BE2C (cell line): ENCODE measurements at regions not wholly inside any gene's neighbourhood (a gene's known extent, or its start where the extent isn't known, plus 50 kb on each side); places are given as distances from the start of the nearest gene placed in this dataset.
A peak's percentile ranks its signal among the peaks of the same experiment; 100 is the strongest.

Experiments used
- DNase-seq: peaks from one replicate; pipeline ENCODE4 v3.0.0-alpha.2; 2020
- H3K27me3 ChIP-seq: fragments of 250-450 bp; sonication (Bioruptor Pico); 2 replicates; pipeline ENCODE4 v1.5.1; 2020; ENCODE audit warnings: mild to moderate bottlenecking
- H3K36me3 ChIP-seq: fragments of 250-450 bp; sonication (Bioruptor Pico); 2 replicates; pipeline ENCODE4 v1.5.1; 2020; ENCODE audit warnings: mild to moderate bottlenecking
- H3K4me1 ChIP-seq: fragments of 250-450 bp; sonication (Bioruptor Pico); 2 replicates; pipeline ENCODE4 v1.5.1; 2020
- H3K4me3 ChIP-seq: 2 replicates; pipeline ENCODE4 v1.5.1; 2011; ENCODE audit warnings: low read depth, low read length
- H3K9me3 ChIP-seq: fragments of 250-450 bp; sonication (Bioruptor Pico); 2 replicates; pipeline ENCODE4 v1.5.1; 2020
- TF ChIP-seq, protein P1 (sequence below): IDR thresholded peaks from 2 replicates; pipeline ENCODE4 v1.5.1; 2012; ENCODE audit warnings: mild to moderate bottlenecking, low read depth, low read length

GRCh38 chr1:213679153-213679552 is 308.6 kb upstream of the PROX1 start:
- no peak for DNase-seq
- no peaks in the 10 kb centered on the region for H3K4me1 ChIP-seq
- H3K27me3 ChIP-seq = no peaks in the 10 kb centered on the region
- H3K9me3 ChIP-seq = no peaks in the 10 kb centered on the region
- no peak overlapping the region for H3K4me3 ChIP-seq
- TF ChIP-seq, protein P1, sequence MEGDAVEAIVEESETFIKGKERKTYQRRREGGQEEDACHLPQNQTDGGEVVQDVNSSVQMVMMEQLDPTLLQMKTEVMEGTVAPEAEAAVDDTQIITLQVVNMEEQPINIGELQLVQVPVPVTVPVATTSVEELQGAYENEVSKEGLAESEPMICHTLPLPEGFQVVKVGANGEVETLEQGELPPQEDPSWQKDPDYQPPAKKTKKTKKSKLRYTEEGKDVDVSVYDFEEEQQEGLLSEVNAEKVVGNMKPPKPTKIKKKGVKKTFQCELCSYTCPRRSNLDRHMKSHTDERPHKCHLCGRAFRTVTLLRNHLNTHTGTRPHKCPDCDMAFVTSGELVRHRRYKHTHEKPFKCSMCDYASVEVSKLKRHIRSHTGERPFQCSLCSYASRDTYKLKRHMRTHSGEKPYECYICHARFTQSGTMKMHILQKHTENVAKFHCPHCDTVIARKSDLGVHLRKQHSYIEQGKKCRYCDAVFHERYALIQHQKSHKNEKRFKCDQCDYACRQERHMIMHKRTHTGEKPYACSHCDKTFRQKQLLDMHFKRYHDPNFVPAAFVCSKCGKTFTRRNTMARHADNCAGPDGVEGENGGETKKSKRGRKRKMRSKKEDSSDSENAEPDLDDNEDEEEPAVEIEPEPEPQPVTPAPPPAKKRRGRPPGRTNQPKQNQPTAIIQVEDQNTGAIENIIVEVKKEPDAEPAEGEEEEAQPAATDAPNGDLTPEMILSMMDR = no peak
- no peaks in the 10 kb centered on the region for H3K36me3 ChIP-seq

DNA sequence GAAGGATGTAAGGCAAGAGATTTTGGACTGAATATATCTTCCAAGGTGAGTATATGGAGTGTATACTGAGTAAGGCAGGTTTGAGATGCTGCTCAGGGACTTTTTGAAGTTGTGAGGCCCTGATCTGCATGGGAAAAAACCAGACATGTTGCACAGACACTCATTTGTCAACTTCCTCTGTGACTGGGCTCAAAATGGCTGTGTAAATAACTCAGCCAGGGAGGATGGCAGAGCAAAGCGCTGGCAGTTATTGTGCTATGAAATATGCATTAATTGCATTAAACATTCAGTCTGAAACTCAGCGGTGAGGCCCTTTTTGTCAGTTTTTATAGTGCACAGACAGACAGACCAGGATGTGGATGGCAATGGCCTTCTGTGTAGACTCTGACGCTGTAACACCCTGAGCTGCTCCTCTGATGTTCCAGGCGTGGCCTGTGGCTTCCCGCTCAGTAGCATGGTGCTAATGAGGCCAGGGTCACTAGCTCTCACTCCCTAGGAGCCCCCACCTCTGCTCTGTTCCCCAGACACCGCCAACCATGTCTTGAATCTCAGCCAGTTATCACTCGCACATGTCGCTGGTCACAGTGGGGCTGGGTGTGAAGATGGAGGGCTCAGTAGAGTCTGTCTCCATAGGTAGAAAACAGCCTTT is 307.0 kb upstream of the PROX1 start:
- TF ChIP-seq, protein P1 = no peak
- Histone ChIP-seq H3K27me3 (no peaks in the 10 kb centered on the region), H3K4me3 (no peak overlapping the region), H3K9me3 (no peaks in the 10 kb centered on the region), H3K36me3 (no peaks in the 10 kb centered on the region), H3K4me1 (no peaks in the 10 kb centered on the region)
- no peak for DNase-seq

- Histone ChIP-seq H3K27me3 (no peaks in the 10 kb centered on the region), H3K4me3 (no peak overlapping the region), H3K9me3 (no peaks in the 10 kb centered on the region), H3K36me3 (no peaks in the 10 kb centered on the region), H3K4me1 (no peaks in the 10 kb centered on the region)
- TF ChIP-seq, protein P1 = no peak
- no peak for DNase-seq
Observed at GRCh38 chr1:213681788-213682340, 305.9 kb upstream of the PROX1 start.

- TF ChIP-seq, protein P1 = no peak
- no peaks in the 10 kb centered on the region for H3K9me3 ChIP-seq
- H3K27me3 ChIP-seq = no peaks in the 10 kb centered on the region
- H3K36me3 ChIP-seq = no peaks in the 10 kb centered on the region
- no peaks in the 10 kb centered on the region for H3K4me1 ChIP-seq
- no peak overlapping the region for H3K4me3 ChIP-seq
- DNase-seq = no peak
Observed at GRCh38 chr1:213683529-213683928, 304.2 kb upstream of the PROX1 start.

GRCh38 chr1:213684454-213684853 is 303.3 kb upstream of the PROX1 start:
- H3K36me3 ChIP-seq = no peaks in the 10 kb centered on the region
- no peaks in the 10 kb centered on the region for H3K27me3 ChIP-seq
- peak; percentile 36 for DNase-seq
- no peaks in the 10 kb centered on the region for H3K9me3 ChIP-seq
- H3K4me3 ChIP-seq = no peak overlapping the region
- H3K4me1 ChIP-seq = no peaks in the 10 kb centered on the region
- TF ChIP-seq, protein P1 = no peak

- DNase-seq = no peak
- Histone ChIP-seq H3K27me3 (no peaks in the 10 kb centered on the region), H3K4me1 (no peaks in the 10 kb centered on the region), H3K4me3 (no peak overlapping the region), H3K9me3 (no peaks in the 10 kb centered on the region), H3K36me3 (no peaks in the 10 kb centered on the region)
- TF ChIP-seq, protein P1 = no peak
Observed at GRCh38 chr1:213685992-213686582, 301.7 kb upstream of the PROX1 start.
